ENCODE measurements at regions not wholly inside any gene's neighbourhood (a gene's known extent, or its start where the extent isn't known, plus 50 kb on each side); places are given as distances from the start of the nearest gene placed in this dataset.

DNA sequence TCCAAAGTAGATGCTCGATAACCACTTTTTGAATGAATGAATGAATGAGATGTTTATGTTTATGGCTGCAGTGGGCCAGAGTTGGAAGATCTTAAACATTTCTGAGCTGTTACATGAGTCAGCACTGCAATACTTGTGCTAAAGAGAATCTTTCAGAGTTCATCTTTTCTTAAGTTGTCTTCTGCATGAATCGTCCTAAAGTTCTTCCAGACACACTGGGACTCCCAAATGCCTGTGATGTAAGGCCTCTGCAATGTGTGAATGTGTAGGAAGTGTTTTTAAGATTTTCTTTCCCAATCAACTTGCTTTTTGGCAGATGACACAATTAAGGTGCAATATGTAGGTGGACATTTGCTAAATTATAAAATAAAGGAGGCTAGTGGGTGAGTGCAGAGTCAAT lies 50.3 kb upstream of the TRIM9 start:
- TF ChIP-seq, protein P1, sequence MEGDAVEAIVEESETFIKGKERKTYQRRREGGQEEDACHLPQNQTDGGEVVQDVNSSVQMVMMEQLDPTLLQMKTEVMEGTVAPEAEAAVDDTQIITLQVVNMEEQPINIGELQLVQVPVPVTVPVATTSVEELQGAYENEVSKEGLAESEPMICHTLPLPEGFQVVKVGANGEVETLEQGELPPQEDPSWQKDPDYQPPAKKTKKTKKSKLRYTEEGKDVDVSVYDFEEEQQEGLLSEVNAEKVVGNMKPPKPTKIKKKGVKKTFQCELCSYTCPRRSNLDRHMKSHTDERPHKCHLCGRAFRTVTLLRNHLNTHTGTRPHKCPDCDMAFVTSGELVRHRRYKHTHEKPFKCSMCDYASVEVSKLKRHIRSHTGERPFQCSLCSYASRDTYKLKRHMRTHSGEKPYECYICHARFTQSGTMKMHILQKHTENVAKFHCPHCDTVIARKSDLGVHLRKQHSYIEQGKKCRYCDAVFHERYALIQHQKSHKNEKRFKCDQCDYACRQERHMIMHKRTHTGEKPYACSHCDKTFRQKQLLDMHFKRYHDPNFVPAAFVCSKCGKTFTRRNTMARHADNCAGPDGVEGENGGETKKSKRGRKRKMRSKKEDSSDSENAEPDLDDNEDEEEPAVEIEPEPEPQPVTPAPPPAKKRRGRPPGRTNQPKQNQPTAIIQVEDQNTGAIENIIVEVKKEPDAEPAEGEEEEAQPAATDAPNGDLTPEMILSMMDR (IDR thresholded peaks at IDR 0.05; ENCODE audit: insufficient read depth, low read depth, low read length, missing control alignments) = no peak
- DNase-seq (ENCODE audit: low read depth) = no peak

DNA sequence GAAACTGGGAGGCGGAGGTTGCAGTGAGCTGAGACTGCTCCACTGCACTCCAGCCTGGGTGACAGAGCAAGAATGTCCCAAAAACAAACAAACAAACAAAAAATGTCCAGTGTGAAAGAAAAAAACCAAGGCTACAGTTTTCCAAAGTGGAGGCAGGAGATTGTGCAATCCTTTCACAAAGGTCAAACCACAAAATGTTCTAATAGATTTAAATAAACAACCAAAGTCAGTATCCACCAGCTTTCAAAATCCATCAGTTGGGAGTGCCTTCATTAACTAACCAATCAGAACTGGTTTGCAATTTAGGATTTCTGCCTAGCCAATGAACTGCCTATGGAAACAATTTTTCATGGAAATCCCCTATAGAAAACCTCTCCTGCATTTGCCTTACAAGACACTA lies 52.3 kb upstream of the TRIM9 start:
- DNase-seq (ENCODE audit: low read depth) = no peak
- TF ChIP-seq, protein P1 (IDR thresholded peaks at IDR 0.05; ENCODE audit: insufficient read depth, low read depth, low read length, missing control alignments) = no peak
- H3K4me3 ChIP-seq (ENCODE audit: low read length) = no peak overlapping the region

More for the DNA sequence above, 50.3 kb upstream of the TRIM9 start:
- no peak overlapping the region for H3K4me3 ChIP-seq (ENCODE audit: low read length)

DNA sequence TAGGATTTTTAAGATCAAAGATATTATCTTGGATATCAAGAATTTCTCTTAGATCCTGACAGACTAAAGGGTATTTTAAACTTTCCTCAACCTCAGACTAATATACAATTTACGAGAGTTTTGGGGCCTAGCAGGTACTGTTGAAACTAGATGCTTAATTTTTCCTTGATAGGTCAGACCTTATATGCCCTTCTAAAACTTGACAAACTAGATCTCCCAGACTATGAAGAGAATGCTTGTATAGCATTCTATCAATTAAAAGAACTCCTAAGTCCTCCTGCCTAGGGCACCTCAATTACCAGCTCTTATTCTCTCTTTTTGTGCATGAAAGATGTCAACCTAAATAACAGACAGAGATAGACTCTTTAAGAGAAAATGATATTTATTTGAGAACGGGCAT lies 60.4 kb upstream of the TRIM9 start:
- H3K4me3 ChIP-seq (ENCODE audit: low read length) = no peak overlapping the region
- TF ChIP-seq, protein P1 (IDR thresholded peaks at IDR 0.05; ENCODE audit: insufficient read depth, low read depth, low read length, missing control alignments) = no peak
- peak; percentile 17 for DNase-seq (ENCODE audit: low read depth)

DNA sequence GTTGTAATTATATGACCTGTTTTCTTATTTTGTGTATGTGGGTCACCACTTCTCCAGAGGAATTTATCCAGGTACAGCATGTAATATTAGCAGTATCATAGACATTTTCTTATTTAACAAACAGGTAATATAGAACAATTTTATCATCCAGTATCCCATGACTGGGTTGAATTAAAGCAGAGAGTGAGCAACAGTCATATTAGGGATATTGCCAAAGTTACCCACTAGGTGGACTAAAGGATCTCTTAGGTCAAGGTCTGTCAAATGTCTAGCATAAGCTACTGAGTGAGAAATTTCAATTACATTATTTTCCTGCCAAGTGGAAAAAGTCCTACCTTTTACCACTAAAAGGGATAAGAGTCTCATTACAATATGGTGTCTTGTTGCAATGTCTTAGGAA lies 62.1 kb upstream of the TRIM9 start:
- no peak overlapping the region for H3K4me3 ChIP-seq (ENCODE audit: low read length)
- peak; percentile 49 for DNase-seq (ENCODE audit: low read depth)
- TF ChIP-seq, protein P1 (IDR thresholded peaks at IDR 0.05; ENCODE audit: insufficient read depth, low read depth, low read length, missing control alignments) = peak; percentile 46

DNA sequence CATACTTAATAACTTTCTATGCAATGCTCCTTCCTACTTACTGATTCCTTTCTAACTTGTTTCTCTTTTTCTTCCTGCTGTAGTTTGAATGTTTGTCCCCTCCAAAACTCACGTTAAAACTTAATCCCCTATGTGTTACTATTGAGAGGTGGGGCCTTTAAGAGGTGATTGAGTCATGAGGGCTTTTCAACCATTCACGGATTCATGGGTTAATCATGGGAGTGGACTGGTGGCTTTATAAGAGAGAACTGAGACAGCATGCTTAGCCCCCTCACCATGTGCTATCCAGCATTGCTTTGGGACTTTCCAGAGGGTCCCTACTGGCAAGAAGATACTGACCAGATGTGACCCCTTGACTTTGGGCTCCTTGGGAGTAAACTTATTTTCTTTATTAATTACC lies 66.0 kb upstream of the TRIM9 start:
- no peak overlapping the region for H3K4me3 ChIP-seq (ENCODE audit: low read length)
- TF ChIP-seq, protein P1 (IDR thresholded peaks at IDR 0.05; ENCODE audit: insufficient read depth, low read depth, low read length, missing control alignments) = no peak
- DNase-seq (ENCODE audit: low read depth) = no peak

DNA sequence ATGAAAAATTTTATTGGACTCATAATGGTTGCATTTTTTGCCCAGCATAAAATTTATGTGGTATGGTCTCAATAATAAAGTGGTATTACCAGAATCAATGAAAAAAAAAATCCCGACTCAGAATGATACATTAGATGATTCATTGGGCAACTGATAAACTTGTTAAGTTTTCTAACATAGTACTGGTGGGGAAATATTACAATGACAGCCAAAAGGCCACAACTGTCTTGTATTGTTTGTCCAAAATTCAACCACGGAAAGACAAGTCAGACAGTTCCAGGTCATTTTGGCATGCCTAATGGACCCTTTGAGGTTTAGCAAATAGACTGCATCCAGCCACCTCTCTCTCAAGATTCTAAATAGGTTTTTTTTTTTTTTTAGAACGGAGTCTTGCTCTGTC lies 70.5 kb upstream of the TRIM9 start:
- TF ChIP-seq, protein P1 (IDR thresholded peaks at IDR 0.05; ENCODE audit: insufficient read depth, low read depth, low read length, missing control alignments) = no peak
- no peak for DNase-seq (ENCODE audit: low read depth)
- no peak overlapping the region for H3K4me3 ChIP-seq (ENCODE audit: low read length)

DNA sequence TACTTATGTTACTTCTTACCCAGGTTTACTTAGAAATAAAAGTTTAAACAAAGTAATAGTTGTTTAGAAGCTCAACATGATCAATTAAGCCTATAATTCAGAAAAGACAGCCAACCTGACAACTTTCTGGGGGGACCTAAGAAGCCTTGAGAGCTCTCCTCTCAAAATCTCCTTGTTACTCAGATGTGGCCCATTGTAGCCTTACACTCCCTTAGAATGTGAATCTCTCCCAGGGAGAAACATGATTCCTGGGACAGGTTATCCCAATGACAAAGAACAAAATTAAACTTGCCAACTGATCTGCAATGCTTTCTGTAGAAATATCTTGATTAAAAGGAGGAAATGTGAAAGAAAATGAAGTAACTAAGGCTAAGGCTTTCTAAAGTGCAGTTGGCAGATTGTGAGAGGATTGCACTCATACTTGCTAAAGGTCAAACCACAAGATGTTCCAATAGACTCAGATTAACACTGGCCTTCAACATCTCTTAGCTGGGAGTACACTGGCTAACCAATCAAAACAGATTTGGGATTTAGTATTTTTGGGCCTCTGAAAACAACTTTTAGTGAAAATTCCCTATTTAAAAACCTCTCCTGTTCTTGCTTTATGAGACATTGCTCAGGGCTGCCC lies 72.3 kb upstream of the TMX1 start:
- TF ChIP-seq, protein P1 (IDR thresholded peaks at IDR 0.05; ENCODE audit: insufficient read depth, low read depth, low read length, missing control alignments) = no peak
- H3K4me3 ChIP-seq (ENCODE audit: low read length) = no peak overlapping the region
- DNase-seq (ENCODE audit: low read depth) = no peak

Data from epithelial cell of esophagus (primary cell).